IMR-90 (cell line): ENCODE measurements at regions not wholly inside any gene's neighbourhood (a gene's known extent, or its start where the extent isn't known, plus 50 kb on each side); places are given as distances from the start of the nearest gene placed in this dataset.

Experiments
- ATAC-seq: fragments of 200-7000 bp; cut with Tn5 transposase; 2 replicates; pipeline ENCODE4 v1.9.1; 2020; ENCODE audit warnings: low read depth, mild to moderate bottlenecking, moderate library complexity
- BruUV-seq: library from RNA; stranded (reverse); fragments of 400-500 nt; replicated peaks from 2 replicates; lab custom pipeline; 2021; lab: Mats Ljungman, UMichigan
- CTCF ChIA-PET: fragments of 300-600 bp; formaldehyde crosslinking; extraction: SDS; loops from one replicate; lab custom pipeline; 2021; ENCODE audit warnings: antibody characterized with exemption; lab: Yijun Ruan, JAX
- POLR2A ChIA-PET: fragments of 300-600 bp; sonication (Branson Sonifier 250); formaldehyde crosslinking; loops from one replicate; lab custom pipeline; 2022; ENCODE audit warnings: antibody characterized with exemption; ENCODE audit not compliant: unreplicated experiment; lab: Charles Lee
- DNase-seq: peaks from one replicate; pipeline ENCODE4 v3.0.0; 2013
- H2AFZ ChIP-seq: replicated peaks from 2 replicates; pipeline ENCODE3; 2013; ENCODE audit warnings: low read length, mild to moderate bottlenecking; ENCODE audit not compliant: poor library complexity
- H2AK5ac ChIP-seq: 2 replicates; pipeline ENCODE4 v1.6.1; 2013; ENCODE audit warnings: low read depth, low read length, inconsistent platforms
- H2AK9ac ChIP-seq: replicated peaks from 2 replicates; pipeline ENCODE3; 2013; ENCODE audit warnings: mild to moderate bottlenecking, low read depth, low read length, moderate library complexity; ENCODE audit not compliant: poor library complexity
- H2BK120ac ChIP-seq: 2 replicates; pipeline ENCODE4 v1.6.1; 2013; ENCODE audit warnings: low read depth, low read length, inconsistent platforms
- H2BK15ac ChIP-seq: 3 replicates; pipeline ENCODE4 v1.6.1; 2013; ENCODE audit warnings: low read depth, low read length, inconsistent platforms
- H2BK20ac ChIP-seq: 2 replicates; pipeline ENCODE4 v1.6.1; 2013; ENCODE audit warnings: low read depth, mild to moderate bottlenecking, inconsistent platforms, low read length, moderate library complexity
- H2BK5ac ChIP-seq: 2 replicates; pipeline ENCODE4 v1.6.1; 2013; ENCODE audit warnings: mild to moderate bottlenecking, low read depth, low read length, inconsistent platforms; ENCODE audit not compliant: poor library complexity, severe bottlenecking
- H3K14ac ChIP-seq: replicated peaks from 2 replicates; pipeline ENCODE4 v1.6.1; 2013; ENCODE audit warnings: low read depth, low read length, inconsistent platforms
- H3K18ac ChIP-seq: 2 replicates; pipeline ENCODE4 v1.6.1; 2013; ENCODE audit warnings: low read depth, low read length, control low read depth
- H3K23ac ChIP-seq: 2 replicates; pipeline ENCODE4 v1.6.1; 2013; ENCODE audit warnings: low read depth, low read length, inconsistent platforms
- H3K27ac ChIP-seq: 2 replicates; pipeline ENCODE4 v1.5.1; 2013; ENCODE audit warnings: mild to moderate bottlenecking, control low read depth, low read length; ENCODE audit not compliant: insufficient read depth
- H3K27me3 ChIP-seq: 2 replicates; pipeline ENCODE4 v1.6.1; 2013; ENCODE audit warnings: low read length; ENCODE audit not compliant: control insufficient read depth, insufficient read depth
- H3K36me3 ChIP-seq: 2 replicates; pipeline ENCODE4 v1.6.1; 2013; ENCODE audit warnings: low read length, mixed read lengths; ENCODE audit not compliant: control insufficient read depth, insufficient read depth
- H3K4ac ChIP-seq: 2 replicates; pipeline ENCODE4 v1.6.1; 2013; ENCODE audit warnings: low read depth, low read length, inconsistent platforms
- H3K4me1 ChIP-seq: 2 replicates; pipeline ENCODE4 v1.6.1; 2013; ENCODE audit warnings: low read length, mixed read lengths; ENCODE audit not compliant: control insufficient read depth, insufficient read depth
- H3K4me2 ChIP-seq: 2 replicates; pipeline ENCODE4 v1.6.1; 2013; ENCODE audit warnings: low read depth, mild to moderate bottlenecking, control low read depth, low read length, moderate library complexity
- H3K4me3 ChIP-seq: 2 replicates; pipeline ENCODE4 v1.5.1; 2013; ENCODE audit warnings: low read depth, mild to moderate bottlenecking, control low read depth, low read length, moderate library complexity; ENCODE audit not compliant: insufficient read depth
- H3K56ac ChIP-seq: 2 replicates; pipeline ENCODE4 v1.6.1; 2013; ENCODE audit warnings: low read length, inconsistent platforms; ENCODE audit not compliant: insufficient read depth; ENCODE audit errors: extremely low read depth
- H3K79me1 ChIP-seq, 2 experiments: 2 replicates each; pipeline ENCODE4 v1.6.1; 2013; ENCODE audit warnings: low read length in 2 of 2, inconsistent platforms in 1 of 2, low read depth in 1 of 2
- H3K9ac ChIP-seq: 2 replicates; pipeline ENCODE4 v1.6.1; 2013; ENCODE audit warnings: low read depth, low read length, control low read depth
- H3K9me1 ChIP-seq: 2 replicates; pipeline ENCODE4 v1.6.1; 2013; ENCODE audit warnings: low read length, inconsistent platforms; ENCODE audit not compliant: insufficient read depth
- H3K9me3 ChIP-seq: 2 replicates; pipeline ENCODE4 v1.6.1; 2013; ENCODE audit warnings: low read length; ENCODE audit not compliant: control insufficient read depth, insufficient read depth
- H4K20me1 ChIP-seq: 2 replicates; pipeline ENCODE4 v1.6.1; 2013; ENCODE audit warnings: low read length, inconsistent platforms; ENCODE audit not compliant: insufficient read depth
- H4K5ac ChIP-seq: 2 replicates; pipeline ENCODE4 v1.6.1; 2013; ENCODE audit warnings: mild to moderate bottlenecking, low read depth, low read length, control low read depth
- H4K8ac ChIP-seq, 2 experiments: 2 replicates each; pipeline ENCODE4 v1.6.1; 2013; ENCODE audit warnings: low read depth in 2 of 2, low read length in 2 of 2, control low read depth in 1 of 2, inconsistent platforms in 1 of 2
- H4K91ac ChIP-seq: 2 replicates; pipeline ENCODE4 v1.6.1; 2013; ENCODE audit warnings: low read depth, low read length, inconsistent platforms; ENCODE audit not compliant: insufficient read depth
- MAZ ChIP-seq: IDR thresholded peaks from 2 replicates; pipeline ENCODE4 v1.6.1; 2012; ENCODE audit warnings: low read depth, mild to moderate bottlenecking, low read length, improper control_type of control experiment, moderate library complexity, borderline replicate concordance
- RAD21 ChIP-seq: IDR thresholded peaks from 2 replicates; pipeline ENCODE4 v1.6.1; 2012; ENCODE audit warnings: low read length, improper control_type of control experiment
- WGBS, 2 experiments: methylation state at CpG; one replicate each; pipeline versions ENCODE4 v1.1.5 to v1.1.7; 2013; ENCODE audit warnings: missing lambda C conversion rate in 2 of 2; ENCODE audit not compliant: insufficient read length in 1 of 2; ENCODE audit errors: extremely low coverage in 2 of 2; 5-methylcytosine and 5-hydroxymethylcytosine counted together
- dilution Hi-C: fragments of 300-500 bp; cut with HindIII; formaldehyde crosslinking; loops from one replicate; pipeline ENCODE4 v1.14.3; 2018; ENCODE audit warnings: low sequenced_read_pairs; ENCODE audit not compliant: unreplicated experiment
- in situ Hi-C: fragments of 300-500 bp; cut with MboI; formaldehyde crosslinking; loops from 3 replicates; pipeline ENCODE4 v1.14.3; 2019; ENCODE audit warnings: low sequenced_read_pairs, inconsistent platforms, mixed read lengths
- intact Hi-C: fragments of 100-400 bp; cut with micrococcal nuclease; formaldehyde crosslinking; loops from 2 replicates; pipeline ENCODE4 v1.10.0; 2022

DNA sequence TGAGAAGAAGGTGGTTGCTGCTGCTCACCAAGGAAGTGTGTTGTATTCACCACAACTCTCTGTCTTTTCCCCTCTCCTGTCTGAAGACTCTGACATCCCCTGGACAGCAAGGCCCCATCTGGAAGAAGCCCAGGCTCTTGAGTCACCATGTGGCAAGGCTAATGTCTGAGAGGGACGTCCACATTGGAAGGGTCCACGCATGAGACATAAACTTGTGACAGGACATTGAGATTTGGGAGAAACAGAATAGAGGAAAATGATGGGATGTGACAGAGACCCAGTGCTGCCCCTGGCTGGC is 176.5 kb downstream of the IRF8 start:
- H3K9me1 ChIP-seq, result peaks cover 24% of the 10 kb centered on the region
- H3K9ac ChIP-seq, result no peak overlapping the region
- TF ChIP-seq MAZ (0 out of 2 replicates have a peak, but pooled peaks have one; percentile 11), RAD21 (no peak)
- peak overlapping the region; percentile 69; the same call in 2 of the 3 replicates for H2BK15ac ChIP-seq
- peak overlapping the region; percentile 60 for H2AK9ac ChIP-seq
- H2AK5ac ChIP-seq, result peak overlapping the region; percentile 80
- peak overlapping the region; percentile 93 for H2BK120ac ChIP-seq
- H4K20me1 ChIP-seq, result no peaks in the 10 kb centered on the region
- in situ Hi-C loops (loop anchor here (5.0 to 10.0 kb wide), 3 partner anchors 149 to 319 kb away; no protein-coding TSS in a partner anchor), intact Hi-C loops (loop anchor here (10.0 kb wide), 1 partner anchor 289 kb away; no protein-coding TSS in a partner anchor), dilution Hi-C loops (no loop called here)
- ATAC-seq (peak; percentile 6; the same call in 1 of the 2 replicates), DNase-seq (peak; percentile 59)
- H2AFZ ChIP-seq, result peak overlapping the region; percentile 84
- H3K9me3 ChIP-seq, result no peaks in the 10 kb centered on the region
- peaks cover 17% of the 10 kb centered on the region for H3K4me1 ChIP-seq
- 0 out of 2 replicates have a peak overlapping the region, but pooled peaks have one; percentile 14 for H3K56ac ChIP-seq
- ChIA-PET CTCF (no interaction called here), POLR2A (interaction anchor here (0.5 kb wide), 1 partner anchor 435 kb away, joined by 3 read pairs; no protein-coding TSS in a partner anchor)
- H3K4me3 ChIP-seq, result no peak overlapping the region
- peak overlapping the region; percentile 47 for H2BK5ac ChIP-seq
- H3K36me3 ChIP-seq, result no peaks in the 10 kb centered on the region
- peak overlapping the region; percentile 63 for H3K27ac ChIP-seq
- peak overlapping the region; percentile 53 for H4K5ac ChIP-seq
- no peak overlapping the region for H3K4me2 ChIP-seq
- no peak overlapping the region; the same call in 1 of the 2 replicates for H3K18ac ChIP-seq
- H3K4ac ChIP-seq, result peak overlapping the region; percentile 98
- H3K27me3 ChIP-seq, result no peaks in the 10 kb centered on the region
- H3K14ac ChIP-seq, result peak overlapping the region; percentile 94
- peaks cover 6 to 31% of the 10 kb centered on the region in 2 experiments; a peak in 3 of 4 replicates for H3K79me1 ChIP-seq
- 60% methylated on average over 2 of the region's 2 CpGs; no CpG with 5 or more reads in 1 of the 2 experiments for WGBS, 2 experiments
- peak overlapping the region; percentile 37 to 71; a peak in 3 of 4 replicates for H4K8ac ChIP-seq
- peak overlapping the region; percentile 98 for H2BK20ac ChIP-seq
- H3K23ac ChIP-seq, result peak overlapping the region; percentile 84
- BruUV-seq, result no TSS peak
- H4K91ac ChIP-seq, result peak overlapping the region; percentile 96
